Heart right ventricle (tissue), 16 donors: ENCODE measurements at regions not wholly inside any gene's neighbourhood (a gene's known extent, or its start where the extent isn't known, plus 50 kb on each side); places are given as distances from the start of the nearest gene placed in this dataset.

Experiments used
- ATAC-seq, 8 donors: fragments of 200-7000 bp; cut with Tn5 transposase; one replicate each; pipeline ENCODE4 v1.9.1; 2020; ENCODE audit warnings: mild to moderate bottlenecking in 8 of 8, moderate library complexity in 8 of 8, moderate number of reproducible peaks in 1 of 8
- DNase-seq, 2 donors: peaks; one replicate each; pipeline ENCODE4 v3.0.0-alpha.2; 2020
- H3K27ac ChIP-seq, 10 donors: fragments of 200-600 bp; sonication (generic) in 2 of 10; one replicate each; pipeline versions ENCODE4 v1.5.0 to v1.8.0; 2020 to 2022; ENCODE audit warnings: mild to moderate bottlenecking in 3 of 10
- H3K27me3 ChIP-seq, 7 donors: fragments of 200-600 bp; one replicate each; pipeline ENCODE4 v1.8.0; 2021 to 2022; ENCODE audit warnings: mild to moderate bottlenecking in 2 of 7
- H3K36me3 ChIP-seq, 9 donors: fragments of 200-600 bp; sonication (generic) in 1 of 9; one replicate each; pipeline versions ENCODE4 v1.5.0 to v1.8.0; 2020 to 2022; ENCODE audit warnings: mild to moderate bottlenecking in 2 of 9
- H3K4me1 ChIP-seq, 9 donors: fragments of 200-600 bp; sonication (generic) in 1 of 9; one replicate each; pipeline versions ENCODE4 v1.5.0 to v1.8.0; 2020 to 2022; ENCODE audit warnings: mild to moderate bottlenecking in 4 of 9
- H3K4me3 ChIP-seq, 10 donors: fragments of 200-600 bp; sonication (generic) in 2 of 10; one replicate each; pipeline versions ENCODE4 v1.5.0 to v1.8.0; 2020 to 2022; ENCODE audit warnings: mild to moderate bottlenecking in 7 of 10, moderate library complexity in 2 of 10
- H3K9me3 ChIP-seq, 11 donors: fragments of 200-600 bp in 10 of 11; sonication (generic) in 2 of 11; one replicate each; pipeline versions ENCODE4 v1.5.0 to v1.8.0; 2013 to 2022; ENCODE audit warnings: mild to moderate bottlenecking in 2 of 11, control low read depth in 1 of 11, moderate library complexity in 1 of 11
- CTCF ChIP-seq, 9 donors: fragments of 200-600 bp; sonication (generic) in 2 of 9; IDR thresholded peaks; one replicate each; pipeline versions ENCODE4 v1.5.0 to v1.8.0; 2021 to 2022; ENCODE audit warnings: antibody characterized with exemption in 9 of 9, mild to moderate bottlenecking in 5 of 9, moderate library complexity in 1 of 9
- WGBS, 2 donors: extraction: QIAGEN DNeasy Blood & Tissue Kit; methylation state at CpG; one replicate each; pipeline ENCODE4 v1.1.7; 2013; ENCODE audit warnings: inconsistent platforms in 1 of 2; 5-methylcytosine and 5-hydroxymethylcytosine counted together
- intact Hi-C, 10 donors: fragments of 100-400 bp; cut with DNase I; formaldehyde crosslinking; loops; one replicate each; pipeline versions ENCODE4 v1.11.1 to v1.14.2; 2022
- donor health status: Arrhythmogenic right ventricular cardiomyopathy.
- donor health status: ischemic (EF 13 %, LVEDD 7.1; RV severe dilation, severe dysfunction).
- donor health status: healthy with polysubstance abuse.
- donor health status: DM: no; HTN: yes; CAD: no.
- donor health status: DM: no; HTN: no; CAD: no.
- donor health status: ischemic (EF 25% LVEDD 6.9; RV normal size, moderate dysfunction).
- donor health status: ischemic (EF 25% LVEDD 5.7; RV mildly dilated, moderate dysfunction).
- donor health status: healthy.
- donor health status: DM: yes; HTN: yes; CAD: no.
- donor health status: Ischemic cardiomyopathy.
- donor health status: ischemic (EF 35%, LVEDD 5.7; RV mildly dilated, moderate dysfunction).
- donor health status: nonischemic (EF 11% LVEDD 7.7; RV severe dilation, severe dysfunction).
- donor health status: DM: yes; HTN: yes; CAD: no.
- donor health status: PGD.
- donor health status: ischemic (EF 29% LVEDD 5.4; RV normal size, mild dysfunction).
- donor health status: nonischemic (EF 23%, LVEDD 6.1; RV moderate dilation, normal function).

GRCh38 chr3:64384561-64384960 is 159.3 kb upstream of the PRICKLE2 start:
- intact Hi-C loops: no loop called here
- no peaks in the 10 kb centered on the region for H3K27me3 ChIP-seq
- peaks cover 0 to 7% (median 0%) of the 10 kb centered on the region in 11 donors for H3K9me3 ChIP-seq
- WGBS, 2 donors: 88% methylated on average over 3 of the region's 3 CpGs
- no peak for TF ChIP-seq CTCF (IDR thresholded peaks at IDR 0.05)
- no peak overlapping the region for H3K4me3 ChIP-seq
- H3K36me3 ChIP-seq: no peaks in the 10 kb centered on the region
- H3K27ac ChIP-seq: no peak overlapping the region
- no peak for DNase-seq
- ATAC-seq: no peak
- H3K4me1 ChIP-seq: no peaks in the 10 kb centered on the region

GRCh38 chr3:64382153-64382552 is 156.9 kb upstream of the PRICKLE2 start:
- no peaks in the 10 kb centered on the region for H3K27me3 ChIP-seq
- H3K4me1 ChIP-seq: no peaks in the 10 kb centered on the region
- TF ChIP-seq CTCF (IDR thresholded peaks at IDR 0.05): no peak
- peaks cover 0 to 7% (median 0%) of the 10 kb centered on the region in 11 donors for H3K9me3 ChIP-seq
- no peak for DNase-seq
- no peak for ATAC-seq
- no peak overlapping the region for H3K4me3 ChIP-seq
- no peak overlapping the region for H3K27ac ChIP-seq
- no peaks in the 10 kb centered on the region for H3K36me3 ChIP-seq
- 67 to 79% methylated on average over 2 of the region's 2 CpGs for WGBS, 2 donors
- intact Hi-C loops: no loop called here

GRCh38 chr3:64381367-64381766 is 156.1 kb upstream of the PRICKLE2 start:
- intact Hi-C loops: no loop called here
- H3K27me3 ChIP-seq: no peaks in the 10 kb centered on the region
- ATAC-seq: no peak
- H3K4me3 ChIP-seq: no peak overlapping the region
- no peaks in the 10 kb centered on the region for H3K36me3 ChIP-seq
- no peaks in the 10 kb centered on the region for H3K4me1 ChIP-seq
- WGBS, 2 donors: 80 to 81% methylated on average over 4 of the region's 4 CpGs
- H3K9me3 ChIP-seq: peaks cover 0 to 10% (median 0%) of the 10 kb centered on the region in 11 donors
- TF ChIP-seq CTCF (IDR thresholded peaks at IDR 0.05): no peak
- no peak overlapping the region for H3K27ac ChIP-seq
- DNase-seq: no peak

GRCh38 chr3:64380546-64380945 is 155.3 kb upstream of the PRICKLE2 start:
- Histone ChIP-seq H3K9me3 (peaks cover 0 to 17% (median 5%) of the 10 kb centered on the region in 11 donors), H3K4me3 (no peak overlapping the region), H3K27ac (no peak overlapping the region), H3K36me3 (no peaks in the 10 kb centered on the region), H3K4me1 (no peaks in the 10 kb centered on the region), H3K27me3 (no peaks in the 10 kb centered on the region)
- TF ChIP-seq CTCF (IDR thresholded peaks at IDR 0.05): no peak
- no peak for ATAC-seq
- no peak for DNase-seq
- 79 to 92% methylated on average over 1 of the region's 1 CpG for WGBS, 2 donors
- intact Hi-C loops: no loop called here
